Endothelial cell of umbilical vein (primary cell): ENCODE measurements at regions not wholly inside any gene's neighbourhood (a gene's known extent, or its start where the extent isn't known, plus 50 kb on each side); places are given as distances from the start of the nearest gene placed in this dataset.

Experiments
- BruUV-seq: library from RNA; stranded (reverse); fragments of 400-500 nt; replicated peaks from 2 replicates; lab custom pipeline; 2021; lab: Mats Ljungman, UMichigan
- CTCF ChIA-PET: fragments of 300-600, 350-600 bp; sonication (Branson Sonifier 250); formaldehyde crosslinking; loops from one replicate; lab custom pipeline; 2021; ENCODE audit warnings: antibody characterized with exemption, inconsistent platforms; lab: Charles Lee
- POLR2A ChIA-PET: fragments of 300-600, 350-600 bp; sonication (Branson Sonifier 250); formaldehyde crosslinking; loops from one replicate; lab custom pipeline; 2021; ENCODE audit warnings: antibody characterized with exemption, inconsistent platforms; lab: Charles Lee
- DNase-seq: peaks from one replicate; pipeline ENCODE4 v3.0.0-alpha.2; 2011; ENCODE audit warnings: low read depth, low spot score
- FAIRE-seq: peaks from 2 replicates; lab custom pipeline; 2011; peaks lifted over from hg19 to GRCh38; lab: Jason Lieb, UNC
- H2AFZ ChIP-seq: 2 replicates; pipeline ENCODE4 v1.6.0; 2012; ENCODE audit warnings: low read depth, low read length, control low read depth, inconsistent platforms
- H3K27ac ChIP-seq: 2 replicates; pipeline ENCODE4 v1.5.1; 2011; ENCODE audit warnings: low read depth, mild to moderate bottlenecking, control low read depth, low read length, moderate library complexity; ENCODE audit not compliant: insufficient read depth
- H3K27me3 ChIP-seq, 2 experiments: 2 replicates each; pipeline versions ENCODE4 v1.6.0 to v1.6.1; 2011; ENCODE audit warnings: low read length in 2 of 2, mixed read lengths in 1 of 2; ENCODE audit not compliant: control insufficient read depth in 2 of 2, insufficient read depth in 2 of 2
- H3K36me3 ChIP-seq, 2 experiments: 2 replicates in 1 of 2; 3 replicates in 1 of 2; pipeline ENCODE4 v1.5.1; 2011; ENCODE audit warnings: low read length in 2 of 2, mild to moderate bottlenecking in 1 of 2, moderate library complexity in 1 of 2; ENCODE audit not compliant: control insufficient read depth in 2 of 2, insufficient read depth in 2 of 2; ENCODE audit errors: extremely low read depth in 1 of 2
- H3K4me1 ChIP-seq: 3 replicates; pipeline ENCODE4 v1.5.1; 2011; ENCODE audit warnings: mild to moderate bottlenecking, low read length; ENCODE audit not compliant: control insufficient read depth, insufficient read depth; ENCODE audit errors: extremely low read depth
- H3K4me2 ChIP-seq: 2 replicates; pipeline ENCODE4 v1.6.1; 2011; ENCODE audit warnings: low read length, control low read depth, mixed read lengths; ENCODE audit not compliant: insufficient read depth
- H3K4me3 ChIP-seq, 3 experiments: fragments of 200-600 bp in 1 of 3; sonication (generic), shearing (Covaris generic) in 1 of 3; replicated peaks in 1 of 3; 2 replicates each; pipeline ENCODE4 v1.5.1; 2011 to 2016; ENCODE audit warnings: control low read depth in 3 of 3, low read length in 3 of 3, mild to moderate bottlenecking in 2 of 3, inconsistent platforms in 1 of 3, low read depth in 1 of 3, moderate library complexity in 1 of 3; ENCODE audit not compliant: insufficient read depth in 1 of 3
- H3K79me2 ChIP-seq: 2 replicates; pipeline ENCODE4 v1.6.0; 2012; ENCODE audit warnings: low read length, inconsistent platforms; ENCODE audit not compliant: control insufficient read depth, insufficient read depth
- H3K9ac ChIP-seq: replicated peaks from 2 replicates; pipeline ENCODE3; 2011; ENCODE audit warnings: low read length, control low read depth; ENCODE audit not compliant: insufficient read depth; ENCODE audit errors: extremely low read depth
- H3K9me1 ChIP-seq: replicated peaks from 3 replicates; pipeline ENCODE4 v1.6.0; 2011; ENCODE audit warnings: mild to moderate bottlenecking, low read length; ENCODE audit not compliant: control insufficient read depth, insufficient read depth; ENCODE audit errors: extremely low read depth
- H3K9me3 ChIP-seq: replicated peaks from 2 replicates; pipeline ENCODE4 v1.5.1; 2012; ENCODE audit warnings: low read length, inconsistent platforms; ENCODE audit not compliant: control insufficient read depth, insufficient read depth
- H4K20me1 ChIP-seq: replicated peaks from 2 replicates; pipeline ENCODE3; 2011; ENCODE audit warnings: mild to moderate bottlenecking, low read length; ENCODE audit not compliant: control insufficient read depth, insufficient read depth; ENCODE audit errors: extremely low read depth
- EZH2 ChIP-seq: IDR thresholded peaks from 2 replicates; pipeline ENCODE4 v1.6.1; 2012; ENCODE audit warnings: borderline replicate concordance, low read depth, mild to moderate bottlenecking, moderate library complexity, low read length, inconsistent platforms; ENCODE audit not compliant: severe bottlenecking
- FOS ChIP-seq: IDR thresholded peaks from 2 replicates; pipeline ENCODE4 v1.6.1; 2011; ENCODE audit warnings: mild to moderate bottlenecking, low read length, moderate library complexity, borderline replicate concordance; ENCODE audit not compliant: insufficient read depth
- GATA2 ChIP-seq: IDR thresholded peaks from 2 replicates; pipeline ENCODE4 v1.7.0; 2011; ENCODE audit warnings: low read depth, mild to moderate bottlenecking, moderate library complexity, mixed read lengths, low read length; ENCODE audit not compliant: insufficient read length, insufficient read depth
- JUN ChIP-seq: IDR thresholded peaks from 2 replicates; pipeline ENCODE4 v1.6.1; 2011; ENCODE audit warnings: borderline replicate concordance, low read depth; ENCODE audit not compliant: insufficient read length, insufficient read depth
- MAX ChIP-seq: IDR thresholded peaks from 2 replicates; pipeline ENCODE4 v1.6.1; 2011; ENCODE audit not compliant: insufficient read depth, insufficient read length
- MYC ChIP-seq: IDR thresholded peaks from one replicate; pipeline ENCODE4 v1.6.1; 2011; ENCODE audit warnings: mild to moderate bottlenecking, low read depth, low read length
- POLR2A ChIP-seq: IDR thresholded peaks from 2 replicates; pipeline ENCODE4 v1.6.1; 2012; ENCODE audit warnings: low read depth, mild to moderate bottlenecking, control low read depth, low read length
- POLR2AphosphoS5 ChIP-seq: IDR thresholded peaks from 2 replicates; pipeline ENCODE4 v1.6.1; 2012; ENCODE audit warnings: low read depth, mild to moderate bottlenecking, control low read depth, low read length, moderate library complexity; ENCODE audit not compliant: insufficient read depth
- dilution Hi-C: fragments of 300-500 bp; cut with MboI; formaldehyde crosslinking; loops from one replicate; pipeline ENCODE4 v1.15.0; 2019; ENCODE audit warnings: low sequenced_read_pairs; ENCODE audit not compliant: extremely low pct_ligation_motif_present
- intact Hi-C: fragments of 100-400 bp; cut with micrococcal nuclease; formaldehyde crosslinking; loops from one replicate; pipeline ENCODE4 v1.10.0; 2022
- TF ChIP-seq, protein P1 (sequence below), 2 donors: IDR thresholded peaks; 1 replicate in 1 of 2; 2 replicates in 1 of 2; pipeline ENCODE4 v1.5.1; 2011; ENCODE audit warnings: low read length in 2 of 2, mild to moderate bottlenecking in 2 of 2, moderate library complexity in 2 of 2, control low read depth in 1 of 2, inconsistent platforms in 1 of 2, low read depth in 1 of 2; ENCODE audit not compliant: insufficient read depth in 1 of 2; ENCODE audit errors: extremely low read depth in 1 of 2

- dilution Hi-C loops: no loop called here
- CTCF ChIA-PET: no interaction called here
- TF ChIP-seq JUN (no peak), POLR2A (no peak)
- POLR2A ChIA-PET: no interaction called here
- Histone ChIP-seq H3K27me3 (no peaks in the 10 kb centered on the region), H3K27ac (no peak overlapping the region), H3K36me3 (no peaks in the 10 kb centered on the region), H3K4me2 (no peak overlapping the region), H3K9me1 (no peaks in the 10 kb centered on the region), H3K4me1 (peaks cover 9% of the 10 kb centered on the region), H3K9ac (no peak overlapping the region), H3K79me2 (no peaks in the 10 kb centered on the region), H2AFZ (no peak overlapping the region), H4K20me1 (no peaks in the 10 kb centered on the region), H3K9me3 (no peaks in the 10 kb centered on the region), H3K4me3 (no peak overlapping the region)
- BruUV-seq: no TSS peak
- FAIRE-seq: no peak
- intact Hi-C loops: no loop called here
- no peak for DNase-seq
Measured at GRCh38 chr18:10145546-10145945, 231.7 kb downstream of the VAPA start.

- intact Hi-C loops (no loop called here), dilution Hi-C loops (no loop called here)
- Histone ChIP-seq H3K4me2 (no peak overlapping the region), H3K4me1 (peaks cover 4% of the 10 kb centered on the region), H3K9me3 (no peaks in the 10 kb centered on the region), H3K27ac (no peak overlapping the region), H2AFZ (no peak overlapping the region), H3K79me2 (no peaks in the 10 kb centered on the region), H3K4me3 (no peak overlapping the region), H3K9ac (no peak overlapping the region), H3K36me3 (no peaks in the 10 kb centered on the region), H3K9me1 (no peaks in the 10 kb centered on the region), H4K20me1 (no peaks in the 10 kb centered on the region), H3K27me3 (no peaks in the 10 kb centered on the region)
- ChIA-PET CTCF (interaction anchor here (1.1 kb wide), 1 partner anchor 9 kb away, joined by 3 read pairs; no protein-coding TSS in a partner anchor), POLR2A (no interaction called here)
- TF ChIP-seq EZH2: no peak
- no peak for TF ChIP-seq JUN
- no peak for TF ChIP-seq POLR2AphosphoS5
- TF ChIP-seq MAX: no peak
- no peak for TF ChIP-seq MYC
- TF ChIP-seq FOS: no peak
- TF ChIP-seq, protein P1, sequence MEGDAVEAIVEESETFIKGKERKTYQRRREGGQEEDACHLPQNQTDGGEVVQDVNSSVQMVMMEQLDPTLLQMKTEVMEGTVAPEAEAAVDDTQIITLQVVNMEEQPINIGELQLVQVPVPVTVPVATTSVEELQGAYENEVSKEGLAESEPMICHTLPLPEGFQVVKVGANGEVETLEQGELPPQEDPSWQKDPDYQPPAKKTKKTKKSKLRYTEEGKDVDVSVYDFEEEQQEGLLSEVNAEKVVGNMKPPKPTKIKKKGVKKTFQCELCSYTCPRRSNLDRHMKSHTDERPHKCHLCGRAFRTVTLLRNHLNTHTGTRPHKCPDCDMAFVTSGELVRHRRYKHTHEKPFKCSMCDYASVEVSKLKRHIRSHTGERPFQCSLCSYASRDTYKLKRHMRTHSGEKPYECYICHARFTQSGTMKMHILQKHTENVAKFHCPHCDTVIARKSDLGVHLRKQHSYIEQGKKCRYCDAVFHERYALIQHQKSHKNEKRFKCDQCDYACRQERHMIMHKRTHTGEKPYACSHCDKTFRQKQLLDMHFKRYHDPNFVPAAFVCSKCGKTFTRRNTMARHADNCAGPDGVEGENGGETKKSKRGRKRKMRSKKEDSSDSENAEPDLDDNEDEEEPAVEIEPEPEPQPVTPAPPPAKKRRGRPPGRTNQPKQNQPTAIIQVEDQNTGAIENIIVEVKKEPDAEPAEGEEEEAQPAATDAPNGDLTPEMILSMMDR (IDR thresholded peaks at IDR 0.05; ENCODE audit: extremely low read depth in 1 of 2, insufficient read depth in 1 of 2, low read depth in 1 of 2, low read length in 2 of 2): no peak
- no peak for TF ChIP-seq GATA2
- no peak for TF ChIP-seq POLR2A
- no TSS peak for BruUV-seq
- FAIRE-seq (no peak), DNase-seq (no peak)
Measured at GRCh38 chr18:10147226-10147625, 233.4 kb downstream of the VAPA start.
